Astrocyte of the hippocampus (primary cell): ENCODE measurements at regions not wholly inside any gene's neighbourhood (a gene's known extent, or its start where the extent isn't known, plus 50 kb on each side); places are given as distances from the start of the nearest gene placed in this dataset.

Source experiments
- DNase-seq: peaks from one replicate; pipeline ENCODE4 v3.0.0; 2011; ENCODE audit warnings: low read depth, low spot score

- DNase-seq = peak; percentile 37
Observed at GRCh38 chr1:36609241-36610027, 126.7 kb upstream of the CSF3R start.

- DNase-seq = no peak
Observed at GRCh38 chr1:36608272-36608671, 125.6 kb upstream of the CSF3R start.

DNA sequence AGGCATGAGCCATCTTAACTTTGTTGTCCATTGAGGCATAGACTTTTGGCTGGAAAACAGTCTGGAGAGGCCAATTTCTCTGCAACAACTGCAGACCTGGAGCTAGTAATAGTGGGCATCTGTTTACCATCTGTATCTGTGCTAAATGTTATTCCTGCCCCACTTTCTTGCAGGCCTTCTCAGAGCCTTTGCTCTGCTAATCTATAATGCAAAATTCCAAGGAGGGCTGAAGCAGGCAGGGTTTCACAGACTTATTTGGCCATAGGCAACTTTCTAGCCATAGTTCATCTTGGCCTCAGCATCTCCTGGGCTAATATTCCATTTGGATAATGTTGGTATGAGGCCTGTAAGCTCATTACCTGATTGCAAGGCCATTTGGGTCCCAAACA lies 124.5 kb upstream of the CSF3R start:
- no peak for DNase-seq

DNA sequence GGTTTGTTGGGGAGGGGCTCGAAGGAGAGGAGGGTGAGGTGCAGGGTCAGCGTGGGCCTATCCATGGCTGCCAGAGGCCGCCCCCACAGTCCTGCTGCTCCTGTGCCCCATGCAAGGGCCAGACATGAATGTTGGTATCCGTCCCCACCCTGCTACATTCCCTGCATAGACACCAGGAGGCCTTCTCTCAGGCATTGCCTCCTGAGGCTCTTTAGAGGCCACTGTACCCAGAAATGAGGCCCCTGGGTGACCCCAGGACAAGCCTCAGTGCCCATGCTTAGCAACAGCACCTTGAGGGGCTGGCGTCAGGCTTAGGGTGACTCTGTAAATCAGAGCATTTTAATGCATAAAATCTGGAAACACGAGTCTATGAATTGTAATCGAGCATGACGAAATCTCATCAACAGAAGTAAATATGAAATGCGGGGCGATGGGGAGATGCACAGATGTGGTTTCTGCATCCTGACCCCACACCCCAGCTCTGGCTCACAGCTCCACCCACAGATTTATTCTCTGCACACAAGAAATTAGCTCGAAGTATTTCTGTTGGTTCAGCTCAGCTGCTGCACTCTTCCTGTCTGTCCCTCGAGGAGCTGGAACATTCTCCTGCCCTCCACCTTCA lies 124.0 kb upstream of the CSF3R start:
- DNase-seq = no peak

- no peak for DNase-seq
Observed at GRCh38 chr1:36605942-36606640, 123.4 kb upstream of the CSF3R start.

GRCh38 chr1:36603461-36603860 lies 120.7 kb upstream of the CSF3R start:
- no peak for DNase-seq

GRCh38 chr1:36602184-36602583 lies 119.5 kb upstream of the CSF3R start:
- DNase-seq = no peak

- no peak for DNase-seq
Observed at GRCh38 chr1:36599828-36600227, 117.1 kb upstream of the CSF3R start.

DNA sequence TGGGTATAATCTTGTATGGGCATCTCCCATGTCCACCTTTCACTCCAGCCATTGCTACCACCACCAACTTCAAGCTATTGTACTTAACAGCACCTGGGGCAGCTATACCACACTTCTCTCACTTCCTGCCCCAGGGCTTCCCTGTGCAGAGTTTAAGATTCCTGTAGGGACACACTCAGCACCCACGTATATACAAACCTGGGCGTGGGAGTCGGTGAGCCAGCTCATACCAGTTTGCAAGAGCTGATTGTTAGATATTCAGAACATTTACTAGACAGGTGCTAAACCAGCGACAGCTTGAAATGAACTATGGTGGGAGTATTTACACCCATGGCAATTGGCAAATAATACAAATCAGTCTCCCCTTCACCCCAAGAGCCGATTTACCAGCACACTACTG lies 114.8 kb upstream of the CSF3R start:
- DNase-seq = no peak

DNA sequence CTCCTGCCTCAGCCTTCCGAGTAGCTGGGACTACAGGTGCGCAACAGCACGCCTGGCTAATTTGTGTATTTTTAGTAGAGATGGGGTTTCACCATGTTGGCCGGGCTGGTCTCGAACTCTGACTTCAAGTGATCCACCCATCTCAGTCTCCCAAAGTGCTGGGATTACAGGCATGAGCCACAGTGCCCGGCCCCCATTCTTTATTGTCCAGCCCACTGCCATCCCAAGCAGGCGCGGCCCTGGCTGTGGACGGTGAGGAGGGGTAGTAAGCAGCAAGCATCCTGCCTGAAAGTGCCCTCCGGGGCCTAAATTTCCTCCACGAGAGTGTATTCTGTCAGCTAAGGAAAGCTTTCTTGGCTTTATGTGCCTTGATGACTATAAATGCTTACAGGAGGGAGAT lies 113.2 kb upstream of the CSF3R start:
- no peak for DNase-seq

GRCh38 chr1:36595349-36595748 lies 112.6 kb upstream of the CSF3R start:
- DNase-seq = no peak

- DNase-seq = no peak
Observed at GRCh38 chr1:36594023-36594422, 111.3 kb upstream of the CSF3R start.

- no peak for DNase-seq
Observed at GRCh38 chr1:36591278-36591677, 108.6 kb upstream of the CSF3R start.

DNA sequence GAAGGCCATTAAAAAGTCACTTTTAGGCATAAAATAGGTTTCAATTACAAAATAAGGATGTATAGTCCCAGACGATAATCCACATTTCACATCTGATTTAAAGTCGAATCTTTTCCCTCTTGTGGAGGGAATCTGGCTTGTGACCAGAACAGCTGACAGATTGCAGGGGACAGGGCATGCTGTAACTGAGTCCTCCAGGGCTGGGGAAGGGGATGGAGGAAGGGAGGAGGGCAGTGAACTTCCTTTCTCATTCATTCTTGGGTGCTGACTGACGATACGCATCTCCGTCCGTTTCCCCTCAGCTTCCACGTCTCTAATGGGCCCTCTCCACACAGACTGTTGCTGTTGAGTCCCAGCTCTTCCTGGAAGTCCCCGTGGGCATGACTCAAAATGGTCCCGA lies 108.1 kb upstream of the CSF3R start:
- DNase-seq = no peak

GRCh38 chr1:36590264-36590663 lies 107.6 kb upstream of the CSF3R start:
- no peak for DNase-seq

DNA sequence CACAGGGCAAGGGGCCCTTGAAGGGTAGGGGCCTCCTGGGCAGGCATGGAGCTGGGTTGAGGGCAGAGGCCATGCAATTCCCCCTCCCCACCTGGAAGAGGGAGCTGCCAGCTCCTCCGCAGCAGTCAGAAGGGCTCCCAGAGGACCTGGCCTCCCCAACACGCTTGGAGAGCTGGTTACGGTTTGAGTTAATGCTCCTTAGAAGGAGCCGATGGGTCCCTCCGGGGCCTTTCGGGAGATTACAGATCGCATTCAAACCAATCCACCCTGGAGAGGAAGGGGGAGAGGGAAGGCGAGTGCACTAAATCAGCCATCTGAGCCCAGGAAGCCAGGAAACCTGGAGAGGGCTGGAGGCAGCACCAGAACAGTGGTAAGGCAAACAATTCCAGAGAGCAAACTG lies 106.3 kb upstream of the CSF3R start:
- DNase-seq = no peak

DNA sequence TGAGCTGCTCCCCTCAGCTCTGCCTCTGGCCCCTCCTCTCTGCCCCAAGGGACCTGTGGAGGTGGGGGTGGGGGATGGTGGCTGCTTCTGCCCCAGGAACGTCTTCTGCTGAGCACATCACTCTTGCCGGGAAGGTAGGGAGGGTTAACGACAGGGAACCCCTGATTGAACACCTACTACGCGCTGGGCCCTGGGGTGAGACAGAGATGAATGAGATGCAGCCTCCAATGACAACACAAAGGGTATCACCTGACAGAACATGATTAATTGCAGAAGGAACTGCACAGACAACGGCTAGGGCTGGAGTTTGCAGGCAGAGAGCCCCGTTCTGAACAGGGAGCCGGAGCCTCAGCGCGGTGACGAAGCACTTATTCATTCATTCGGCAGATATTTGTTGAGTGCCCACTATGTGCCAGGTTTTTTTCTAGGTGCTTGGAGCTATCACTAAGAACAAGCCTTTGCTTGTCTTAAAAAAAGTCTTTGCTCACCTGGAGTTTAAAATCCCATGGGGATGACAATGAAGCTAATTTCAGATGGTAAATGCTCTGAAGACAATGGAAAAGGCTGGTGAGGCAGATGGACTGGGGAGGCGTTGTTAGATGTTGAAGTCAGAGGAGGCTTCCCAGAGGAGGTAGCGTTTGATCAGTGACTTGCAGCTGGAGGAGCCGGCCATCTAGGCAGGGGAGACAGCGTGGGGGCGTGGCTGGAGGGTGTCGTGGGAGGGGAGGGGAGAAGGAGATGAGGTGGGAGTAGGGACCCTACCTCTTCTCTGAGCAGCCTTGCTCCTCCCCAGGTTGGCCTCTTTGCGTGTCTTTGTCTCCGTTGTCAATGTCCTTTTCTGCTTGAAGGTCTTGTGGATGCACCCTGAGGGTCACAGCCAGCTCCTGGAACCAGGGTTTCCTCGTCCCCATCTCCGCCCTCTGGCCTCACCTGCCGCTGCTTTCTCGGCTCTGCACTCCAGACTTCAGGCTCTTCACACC lies 103.1 kb upstream of the CSF3R start:
- no peak for DNase-seq

DNA sequence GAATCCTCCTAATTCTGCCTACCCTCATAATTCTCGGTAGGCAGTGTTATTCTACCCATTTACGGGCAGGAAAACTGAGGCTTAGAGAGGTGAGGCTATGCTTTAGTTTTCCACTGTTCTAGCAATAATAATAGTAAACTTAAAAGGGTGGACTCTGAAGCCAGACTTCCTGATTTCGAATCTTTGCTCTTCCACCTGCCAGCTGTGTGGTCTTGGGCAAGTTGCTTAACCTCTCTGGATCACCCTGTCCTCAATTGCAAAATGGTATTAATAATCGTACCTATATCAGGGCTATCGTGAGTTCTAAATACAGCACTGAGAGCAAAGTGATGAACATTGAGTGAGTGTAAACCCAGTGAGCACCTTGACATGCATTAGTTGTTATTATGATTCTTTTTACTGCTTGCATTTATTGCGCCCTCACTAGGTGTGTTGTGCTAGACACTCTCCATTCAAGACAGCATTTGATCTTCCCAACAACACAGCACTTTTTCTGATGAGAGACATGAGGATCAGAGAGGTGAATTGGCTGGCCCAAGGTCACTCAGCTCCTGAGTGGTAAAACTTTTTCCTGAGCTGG lies 102.3 kb upstream of the CSF3R start:
- DNase-seq = no peak

DNA sequence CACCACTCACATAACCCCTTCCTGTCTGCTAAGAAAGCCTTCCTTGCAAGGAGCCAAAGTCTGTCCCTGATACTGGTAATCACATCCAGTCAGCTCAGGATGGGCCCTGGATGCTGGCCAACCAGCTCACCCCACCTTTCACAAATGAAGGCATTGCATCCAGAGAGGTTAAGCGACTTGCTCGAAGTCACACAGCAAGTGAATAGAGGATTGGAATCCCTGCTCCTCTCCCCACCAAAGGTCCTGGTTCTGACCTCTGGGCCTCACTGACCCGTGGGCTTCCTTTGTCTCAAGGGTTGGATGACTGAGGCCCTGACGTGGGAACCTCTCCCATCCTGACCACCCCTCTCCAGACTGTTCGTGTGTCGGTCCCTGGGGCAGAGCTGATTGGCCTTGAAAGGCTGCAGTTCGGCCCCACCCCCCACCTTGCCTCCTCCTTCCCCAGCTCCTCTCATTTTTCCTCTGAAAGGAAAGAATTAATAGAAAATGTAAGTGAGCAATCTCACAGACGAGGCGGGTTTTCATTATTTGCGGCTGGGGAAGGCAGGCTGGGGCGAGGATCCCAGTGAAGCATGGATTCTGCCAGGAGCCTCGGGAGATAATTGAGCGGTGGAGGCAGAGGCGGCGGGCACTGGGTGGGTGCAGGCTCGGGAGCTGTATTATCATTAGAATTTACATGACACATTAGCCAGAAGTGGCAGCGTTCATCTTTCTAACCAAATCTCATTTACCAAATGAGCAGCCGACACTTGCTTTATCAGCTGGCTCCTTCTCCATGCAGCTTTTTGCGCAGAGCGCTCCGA lies 101.5 kb upstream of the CSF3R start:
- DNase-seq = no peak

DNA sequence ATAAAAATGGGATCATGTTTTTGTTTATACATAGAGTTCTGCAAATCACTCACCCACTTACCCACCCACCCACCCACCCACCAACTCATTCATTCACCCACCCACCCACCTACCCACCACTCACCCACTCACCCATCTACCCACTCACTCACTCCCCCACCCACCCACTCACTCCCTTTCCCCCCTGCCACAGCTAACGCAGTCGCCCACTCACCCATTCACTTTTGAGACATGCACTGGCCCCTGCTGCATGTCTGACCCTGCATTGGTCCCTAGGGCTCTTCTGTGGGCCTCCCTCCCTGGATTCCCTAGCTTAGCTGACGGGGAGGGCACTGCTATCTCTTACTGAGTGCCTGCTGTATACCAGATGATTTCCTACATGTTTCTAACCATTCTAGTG lies 100.4 kb upstream of the CSF3R start:
- DNase-seq = no peak
